Activated T-cell treated with anti-CD3 and anti-CD28 coated beads, Interleukin-2, amount 50 U/mL, for 1 hour (primary cell): ENCODE measurements at regions not wholly inside any gene's neighbourhood (a gene's known extent, or its start where the extent isn't known, plus 50 kb on each side); places are given as distances from the start of the nearest gene placed in this dataset.
"Not testable (repeated sequence)": the region's sequence is repeated elsewhere in the genome, so short reads cannot be mapped to it uniquely, and the experiment has no call there.

Source experiments
- DNase-seq: peaks from one replicate; pipeline ENCODE4 v3.0.0-alpha.2; 2020

GRCh38 chr6:26268659-26269402 is 96.2 kb upstream of the BTN3A2 start:
- DNase-seq: no peak

DNA sequence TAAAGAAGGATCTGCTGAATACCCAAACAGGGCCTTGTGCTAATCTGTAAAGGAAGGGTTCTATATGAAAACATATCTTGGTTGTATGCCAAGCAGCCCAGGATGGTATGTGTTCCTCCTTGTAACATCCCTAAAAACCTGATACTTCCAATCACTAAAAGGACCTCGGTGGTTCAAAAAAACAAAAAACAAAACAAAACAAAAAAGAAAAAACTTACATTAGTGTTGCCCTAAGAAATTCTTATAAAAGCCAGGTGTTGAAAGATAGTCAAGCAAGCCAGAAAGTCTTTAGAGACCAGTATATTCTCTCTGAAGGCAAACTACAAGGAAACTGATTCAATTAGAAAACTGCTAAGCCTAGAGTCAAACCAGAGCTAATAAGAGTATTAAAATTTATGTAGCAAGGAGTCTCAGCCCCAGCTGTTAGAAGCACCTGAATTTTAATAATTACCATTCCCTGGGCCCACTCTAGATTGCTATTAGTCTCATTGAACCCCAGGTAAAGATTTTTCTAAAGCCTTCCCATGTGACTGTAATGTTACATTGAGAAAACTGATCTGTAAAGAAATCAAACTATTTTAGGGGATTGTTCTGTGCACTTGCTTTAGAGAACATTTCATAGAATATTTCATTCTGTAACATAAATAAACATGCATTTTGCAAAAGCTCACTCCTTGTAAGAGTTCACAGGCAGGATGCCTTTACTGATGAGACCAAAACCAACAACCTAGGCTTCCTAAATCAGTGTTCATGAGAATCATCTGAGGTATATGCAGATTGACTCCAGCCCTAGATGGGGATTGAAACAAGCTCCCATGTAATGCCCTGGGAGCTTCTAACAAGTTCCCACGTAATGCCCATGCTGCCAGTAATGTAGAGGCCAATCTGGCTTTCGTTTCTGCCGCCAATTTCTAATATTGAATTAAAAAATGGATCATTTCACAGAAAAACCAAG is 95.2 kb upstream of the BTN3A2 start:
- no peak for DNase-seq

DNA sequence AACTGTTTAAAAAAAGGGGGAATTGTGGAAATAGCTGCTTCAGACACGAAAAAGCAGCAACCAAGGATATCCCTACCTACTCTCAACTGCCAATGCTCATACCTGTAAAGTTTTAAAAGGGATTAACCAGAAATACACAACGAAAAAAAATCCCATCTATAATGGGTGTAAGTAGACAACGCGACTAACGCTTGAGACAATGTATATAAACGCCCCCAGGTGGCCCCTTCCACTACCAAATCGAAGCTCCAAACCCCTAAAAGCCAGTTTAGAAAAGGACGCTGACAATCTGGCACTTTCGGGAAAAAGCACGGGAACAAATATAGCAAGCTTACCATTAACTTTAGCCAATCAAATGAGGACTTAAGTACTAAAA is 94.5 kb upstream of the BTN3A2 start:
- DNase-seq: no peak

DNA sequence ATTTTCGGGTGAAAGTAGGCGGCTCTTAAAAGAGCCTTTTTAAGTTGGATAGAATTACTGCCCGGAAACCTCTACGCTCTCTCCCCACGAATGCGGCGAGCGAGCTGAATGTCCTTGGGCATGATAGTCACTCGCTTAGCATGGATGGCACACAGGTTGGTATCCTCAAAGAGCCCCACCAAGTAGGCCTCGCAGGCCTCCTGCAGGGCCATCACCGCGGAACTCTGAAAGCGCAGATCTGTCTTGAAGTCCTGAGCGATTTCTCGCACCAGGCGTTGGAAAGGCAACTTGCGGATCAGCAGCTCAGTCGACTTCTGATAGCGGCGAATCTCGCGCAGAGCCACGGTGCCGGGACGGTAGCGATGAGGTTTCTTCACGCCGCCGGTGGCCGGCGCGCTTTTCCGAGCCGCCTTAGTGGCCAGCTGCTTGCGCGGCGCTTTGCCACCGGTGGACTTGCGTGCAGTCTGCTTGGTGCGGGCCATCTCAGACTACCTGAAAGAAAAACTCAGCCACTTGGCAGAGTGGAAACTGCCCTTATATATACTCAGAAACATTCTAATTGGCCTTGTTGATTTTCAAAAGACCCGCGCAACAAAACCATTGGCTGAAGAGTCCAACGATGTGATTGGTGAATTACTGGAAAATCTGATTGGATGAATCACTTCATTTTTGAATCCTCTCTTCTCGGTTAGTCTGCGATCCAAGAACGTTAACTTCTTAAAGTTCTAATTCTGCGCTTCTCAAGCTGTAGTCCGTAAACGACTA is 93.9 kb upstream of the BTN3A2 start:
- peak; percentile 65 for DNase-seq

DNA sequence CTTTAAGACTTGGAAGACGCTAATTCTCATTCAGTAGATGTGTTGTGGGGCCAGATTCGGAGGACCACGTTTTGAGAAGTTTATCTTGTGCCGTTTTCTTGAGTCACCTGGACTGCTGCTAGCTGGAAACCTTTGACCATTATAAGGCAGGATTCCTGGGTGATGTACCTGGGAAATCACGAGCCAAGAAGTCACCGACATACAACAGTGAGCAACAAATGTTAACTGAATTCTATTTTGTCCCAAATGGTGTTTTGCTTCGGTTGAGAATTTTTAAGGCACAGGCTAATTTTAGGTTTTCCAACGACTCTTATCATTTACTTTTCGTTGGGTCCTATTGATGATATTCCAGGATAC is 93.4 kb upstream of the BTN3A2 start:
- DNase-seq: peak; percentile 26

- peak; percentile 66 for DNase-seq
Observed at GRCh38 chr6:26272171-26272637, 92.8 kb upstream of the BTN3A2 start.

DNA sequence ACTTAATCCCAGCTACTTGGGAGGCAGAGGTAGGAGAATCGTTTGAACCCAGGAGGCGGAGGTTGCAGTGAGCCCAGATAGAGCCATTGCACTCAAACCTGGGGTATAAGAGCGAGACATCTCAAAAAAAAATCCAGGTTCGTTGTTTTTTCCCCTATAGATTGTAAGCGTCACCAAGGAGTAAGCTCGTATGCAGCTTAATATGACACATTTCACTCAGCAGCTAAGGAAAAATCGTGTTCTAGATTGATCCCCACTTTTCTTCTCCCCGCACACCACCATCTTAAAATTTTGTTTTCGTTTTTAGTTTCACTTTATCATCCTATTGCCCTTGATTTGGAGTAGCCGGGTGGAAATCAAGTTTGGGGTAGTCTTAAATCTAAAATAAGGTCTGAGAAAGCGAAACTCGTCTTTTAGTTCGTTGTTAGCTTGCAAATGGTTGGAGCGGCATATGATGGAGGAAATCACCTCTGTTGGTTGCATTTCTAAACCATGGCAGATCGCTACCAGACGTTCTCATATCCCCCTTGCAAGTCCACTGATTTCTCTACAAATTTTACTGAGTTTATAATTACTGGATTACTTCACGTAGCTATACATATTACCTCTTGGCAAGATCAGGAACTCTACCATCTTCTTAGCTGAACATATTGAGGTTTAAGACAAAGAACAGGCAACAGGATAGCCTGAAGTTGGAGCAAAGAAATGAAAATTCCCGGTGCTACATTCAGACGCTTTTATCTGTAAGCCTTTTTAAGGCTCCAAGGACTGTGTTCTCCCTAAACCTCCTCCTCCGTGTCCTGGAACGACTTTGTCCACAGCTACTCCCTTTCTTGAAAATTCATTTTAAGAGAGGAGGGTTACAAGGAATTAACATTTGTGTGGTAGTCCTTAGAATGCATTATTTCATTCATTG is 91.1 kb upstream of the BTN3A2 start:
- no peak for DNase-seq

- DNase-seq: no peak
Observed at GRCh38 chr6:26275663-26276062, 89.3 kb upstream of the BTN3A2 start.

- DNase-seq: no peak
Observed at GRCh38 chr6:26276841-26277648, 88.0 kb upstream of the BTN3A2 start.

GRCh38 chr6:26278536-26278935 is 86.5 kb upstream of the BTN3A2 start:
- DNase-seq: no peak

DNA sequence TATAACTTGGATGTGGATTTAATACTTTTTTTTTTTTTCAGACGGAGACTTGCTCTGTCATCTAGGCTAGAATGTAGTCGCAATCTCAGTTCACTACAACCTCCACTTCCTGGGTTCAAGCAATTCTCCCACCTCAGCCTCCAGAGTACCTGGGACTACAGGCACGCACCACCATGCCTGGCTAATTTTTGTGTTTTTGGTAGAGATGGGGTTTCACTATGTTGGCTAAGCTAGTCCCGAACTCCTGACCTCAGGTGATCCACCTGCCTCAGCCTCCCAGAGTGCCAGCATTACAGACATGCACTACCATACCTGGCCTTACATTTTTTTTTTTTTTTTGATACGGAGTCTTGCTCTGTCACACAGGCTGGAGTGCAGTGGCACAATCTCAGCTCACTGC is 85.6 kb upstream of the BTN3A2 start:
- not testable (repeated sequence) for DNase-seq

- no peak for DNase-seq
Observed at GRCh38 chr6:26280407-26280806, 84.6 kb upstream of the BTN3A2 start.

DNA sequence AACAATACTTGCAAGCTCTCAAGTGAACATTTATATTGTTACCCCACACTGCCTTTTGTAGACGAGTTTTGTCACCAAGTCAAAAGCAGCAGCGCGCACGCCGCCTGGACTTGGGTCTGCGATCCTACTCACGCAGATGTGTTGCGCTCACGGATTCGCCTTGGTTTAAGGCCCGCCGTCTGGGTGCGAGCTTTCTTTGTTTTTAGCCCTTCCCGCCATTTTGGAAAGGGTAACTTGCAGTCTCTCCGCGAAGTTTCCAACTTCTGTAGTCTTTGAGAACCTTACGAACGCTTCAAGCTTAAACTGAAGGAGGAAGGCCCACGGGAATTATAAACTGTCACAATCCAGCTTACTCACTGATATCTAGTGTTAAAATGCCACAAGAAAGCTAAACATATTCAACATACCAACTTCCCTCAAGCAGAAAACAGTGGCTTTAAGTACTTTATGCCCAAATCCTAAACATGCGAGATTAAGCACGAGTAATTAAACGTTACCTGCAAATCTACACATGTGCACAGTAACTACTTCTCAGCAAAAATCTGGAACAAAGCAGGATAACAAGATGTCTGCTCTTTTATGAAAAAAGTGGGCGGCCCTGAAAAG is 80.4 kb upstream of the BTN3A2 start:
- DNase-seq: peak; percentile 65

- peak; percentile 88 for DNase-seq
Observed at GRCh38 chr6:26285143-26286134, 79.6 kb upstream of the BTN3A2 start.

DNA sequence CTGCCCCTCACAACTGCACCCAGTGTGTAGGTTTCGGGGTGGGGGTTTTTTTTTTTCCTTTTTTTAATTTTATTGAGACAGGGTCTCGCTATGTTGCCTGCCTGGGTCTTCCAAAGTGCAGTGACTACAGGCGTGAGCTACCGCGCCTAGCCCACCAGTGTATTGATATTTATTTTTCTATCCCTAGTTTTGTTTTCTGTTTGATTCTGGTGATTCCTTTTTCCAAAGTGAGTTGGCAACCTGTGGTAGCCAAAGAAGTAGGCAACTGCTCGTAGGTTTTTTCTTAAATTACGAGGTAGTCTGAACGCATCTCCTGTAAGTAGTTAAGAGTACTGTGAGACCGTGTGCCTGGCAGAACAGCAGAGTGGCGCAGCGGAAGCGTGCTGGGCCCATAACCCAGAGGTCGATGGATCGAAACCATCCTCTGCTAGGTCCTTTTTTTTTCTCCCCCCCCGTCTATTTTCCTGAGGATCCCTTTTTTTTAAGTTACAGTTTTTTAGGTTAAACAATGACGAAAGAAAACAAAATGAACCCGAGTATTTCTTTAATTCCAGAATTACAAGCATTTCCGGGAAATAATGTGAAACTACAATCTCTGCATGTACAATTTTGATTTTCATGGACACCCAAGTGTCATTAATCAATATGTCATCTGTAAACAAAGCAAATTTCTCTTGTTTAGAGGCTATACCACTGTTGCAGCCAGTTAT is 78.7 kb upstream of the BTN3A2 start:
- peak; percentile 79 for DNase-seq

DNA sequence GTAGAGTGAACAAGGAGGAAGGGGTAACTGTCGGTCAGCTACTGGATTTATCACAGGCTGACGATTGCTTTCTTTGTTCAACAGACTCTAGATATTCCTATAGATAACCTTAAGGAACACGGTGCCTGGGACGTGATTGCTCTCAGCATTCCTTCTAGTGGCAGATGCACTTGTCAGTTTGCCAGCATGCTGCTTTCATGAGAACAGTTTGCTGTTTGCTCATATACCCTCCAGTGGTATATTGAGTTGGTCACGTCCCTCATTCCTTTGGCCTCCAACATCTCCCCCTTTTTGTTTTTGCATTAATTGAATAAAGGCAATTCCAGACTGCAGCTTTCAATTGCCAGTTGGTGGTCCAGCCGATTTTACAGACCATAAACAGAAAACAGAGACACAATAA is 76.8 kb upstream of the BTN3A2 start:
- no peak for DNase-seq

- no peak for DNase-seq
Observed at GRCh38 chr6:26290941-26291340, 74.1 kb upstream of the BTN3A2 start.

DNA sequence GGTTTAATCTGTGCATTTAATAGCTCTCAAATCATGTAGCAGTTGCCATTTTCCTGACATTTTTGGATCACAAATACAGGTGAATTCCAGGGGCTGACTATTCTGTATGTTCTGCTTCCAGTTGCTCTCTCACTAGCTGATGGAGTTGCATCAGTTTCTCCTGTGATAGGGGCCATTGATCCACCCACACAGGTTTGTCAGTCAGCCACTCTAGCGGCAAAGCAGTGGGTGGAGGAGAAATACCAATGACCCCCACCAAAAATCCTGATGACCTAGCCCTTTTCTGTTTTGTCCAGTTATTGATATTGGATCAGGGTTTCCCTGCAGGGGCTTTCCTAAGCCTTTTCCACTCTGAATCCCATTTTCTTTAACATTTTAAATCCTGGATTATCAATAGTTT is 72.3 kb upstream of the BTN3A2 start:
- DNase-seq: no peak

DNA sequence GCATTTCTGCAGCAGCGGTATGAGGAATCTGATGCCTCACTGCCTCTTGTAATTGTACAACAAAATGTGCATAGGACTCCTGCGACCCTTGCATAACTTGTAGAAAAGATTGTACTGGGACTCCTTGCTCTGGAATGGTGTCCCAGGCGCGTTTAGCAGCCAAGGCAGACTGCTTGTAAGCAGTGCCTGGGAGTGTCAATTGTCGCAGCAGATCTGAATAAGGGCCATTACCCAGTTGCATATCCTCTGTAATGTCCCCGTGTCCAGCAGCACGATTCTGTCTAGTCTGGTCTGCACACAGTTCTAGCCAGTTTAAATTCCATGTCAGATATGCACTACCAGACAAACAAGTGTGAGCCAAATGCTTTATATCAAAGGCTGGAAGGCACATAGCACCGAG is 70.7 kb upstream of the BTN3A2 start:
- no peak for DNase-seq
